Activated naive CD4-positive, alpha-beta T cell treated with anti-CD3 and anti-CD28 coated beads, Interleukin-2, amount 50 U/mL, for 24 hours (primary cell): ENCODE measurements at regions not wholly inside any gene's neighbourhood (a gene's known extent, or its start where the extent isn't known, plus 50 kb on each side); places are given as distances from the start of the nearest gene placed in this dataset.

Experiments used
- H3K27ac Mint-ChIP-seq: one replicate; pipeline ENCODE4 v1.8.0; 2021; ENCODE audit warnings: mild to moderate bottlenecking, mixed read lengths
- H3K27me3 Mint-ChIP-seq: one replicate; pipeline ENCODE4 v1.8.0; 2021; ENCODE audit warnings: mixed read lengths
- H3K36me3 Mint-ChIP-seq: one replicate; pipeline ENCODE4 v1.8.0; 2021; ENCODE audit warnings: mixed read lengths
- H3K4me1 Mint-ChIP-seq: one replicate; pipeline ENCODE4 v1.8.0; 2021; ENCODE audit warnings: mixed read lengths
- H3K4me3 Mint-ChIP-seq: one replicate; pipeline ENCODE4 v1.8.0; 2021; ENCODE audit warnings: mild to moderate bottlenecking, mixed read lengths
- H3K9me3 Mint-ChIP-seq: one replicate; pipeline ENCODE4 v1.8.0; 2021; ENCODE audit warnings: mixed read lengths

GRCh38 chr17:33511670-33512069 is 218.6 kb upstream of the ASIC2 start:
- Mint-ChIP-seq H3K36me3 (no peaks in the 10 kb centered on the region), H3K4me3 (no peak overlapping the region), H3K9me3 (no peaks in the 10 kb centered on the region), H3K27ac (no peak overlapping the region), H3K4me1 (peaks cover 3% of the 10 kb centered on the region), H3K27me3 (peaks cover 2% of the 10 kb centered on the region)

GRCh38 chr17:33512113-33512512 is 219.0 kb upstream of the ASIC2 start:
- Mint-ChIP-seq H3K9me3 (no peaks in the 10 kb centered on the region), H3K27ac (no peak overlapping the region), H3K27me3 (peaks cover 1% of the 10 kb centered on the region), H3K36me3 (no peaks in the 10 kb centered on the region), H3K4me3 (no peak overlapping the region), H3K4me1 (peaks cover 3% of the 10 kb centered on the region)

GRCh38 chr17:33513769-33514168 is 220.7 kb upstream of the ASIC2 start:
- Mint-ChIP-seq H3K4me1 (peaks cover 3% of the 10 kb centered on the region), H3K36me3 (no peaks in the 10 kb centered on the region), H3K4me3 (no peak overlapping the region), H3K9me3 (no peaks in the 10 kb centered on the region), H3K27ac (no peak overlapping the region), H3K27me3 (peaks cover 1% of the 10 kb centered on the region)

GRCh38 chr17:33514369-33514768 is 221.3 kb upstream of the ASIC2 start:
- H3K36me3 Mint-ChIP-seq = no peaks in the 10 kb centered on the region
- no peaks in the 10 kb centered on the region for H3K27me3 Mint-ChIP-seq
- H3K4me1 Mint-ChIP-seq = peaks cover 3% of the 10 kb centered on the region
- no peak overlapping the region for H3K27ac Mint-ChIP-seq
- H3K9me3 Mint-ChIP-seq = no peaks in the 10 kb centered on the region
- no peak overlapping the region for H3K4me3 Mint-ChIP-seq

GRCh38 chr17:33515974-33516373 is 222.9 kb upstream of the ASIC2 start:
- H3K4me1 Mint-ChIP-seq = peaks cover 3% of the 10 kb centered on the region
- no peak overlapping the region for H3K4me3 Mint-ChIP-seq
- H3K36me3 Mint-ChIP-seq = no peaks in the 10 kb centered on the region
- no peaks in the 10 kb centered on the region for H3K27me3 Mint-ChIP-seq
- no peaks in the 10 kb centered on the region for H3K9me3 Mint-ChIP-seq
- H3K27ac Mint-ChIP-seq = no peak overlapping the region

- no peaks in the 10 kb centered on the region for H3K9me3 Mint-ChIP-seq
- H3K27me3 Mint-ChIP-seq = no peaks in the 10 kb centered on the region
- no peak overlapping the region for H3K27ac Mint-ChIP-seq
- no peaks in the 10 kb centered on the region for H3K4me1 Mint-ChIP-seq
- H3K4me3 Mint-ChIP-seq = no peak overlapping the region
- H3K36me3 Mint-ChIP-seq = no peaks in the 10 kb centered on the region
Measured at GRCh38 chr17:33516645-33517044, 223.6 kb upstream of the ASIC2 start.

GRCh38 chr17:33517746-33518145 is 224.7 kb upstream of the ASIC2 start:
- no peaks in the 10 kb centered on the region for H3K36me3 Mint-ChIP-seq
- H3K27ac Mint-ChIP-seq = no peak overlapping the region
- H3K4me1 Mint-ChIP-seq = no peaks in the 10 kb centered on the region
- no peaks in the 10 kb centered on the region for H3K27me3 Mint-ChIP-seq
- H3K9me3 Mint-ChIP-seq = no peaks in the 10 kb centered on the region
- H3K4me3 Mint-ChIP-seq = no peak overlapping the region

- Mint-ChIP-seq H3K27me3 (no peaks in the 10 kb centered on the region), H3K4me3 (no peak overlapping the region), H3K4me1 (no peaks in the 10 kb centered on the region), H3K9me3 (no peaks in the 10 kb centered on the region), H3K27ac (no peak overlapping the region), H3K36me3 (no peaks in the 10 kb centered on the region)
Measured at GRCh38 chr17:33519692-33520091, 226.6 kb upstream of the ASIC2 start.

GRCh38 chr17:33520426-33521330 is 227.6 kb upstream of the ASIC2 start:
- Mint-ChIP-seq H3K36me3 (no peaks in the 10 kb centered on the region), H3K4me1 (no peaks in the 10 kb centered on the region)

GRCh38 chr17:33521784-33522183 is 228.7 kb upstream of the ASIC2 start:
- Mint-ChIP-seq H3K27me3 (no peaks in the 10 kb centered on the region), H3K9me3 (no peaks in the 10 kb centered on the region), H3K4me3 (no peak overlapping the region), H3K4me1 (no peaks in the 10 kb centered on the region), H3K27ac (no peak overlapping the region), H3K36me3 (no peaks in the 10 kb centered on the region)

More at GRCh38 chr17:33520426-33521330, 227.6 kb upstream of the ASIC2 start:
- H3K27me3 Mint-ChIP-seq = no peaks in the 10 kb centered on the region
- no peak overlapping the region for H3K4me3 Mint-ChIP-seq
- no peak overlapping the region for H3K27ac Mint-ChIP-seq
- no peaks in the 10 kb centered on the region for H3K9me3 Mint-ChIP-seq

GRCh38 chr17:33522623-33523022 is 229.5 kb upstream of the ASIC2 start:
- H3K27ac Mint-ChIP-seq = no peak overlapping the region
- peaks cover under 1% of the 10 kb centered on the region for H3K27me3 Mint-ChIP-seq
- H3K9me3 Mint-ChIP-seq = no peaks in the 10 kb centered on the region

GRCh38 chr17:33523577-33523981 is 230.5 kb upstream of the ASIC2 start:
- H3K27me3 Mint-ChIP-seq = peaks cover 2% of the 10 kb centered on the region

More at GRCh38 chr17:33522623-33523022, 229.5 kb upstream of the ASIC2 start:
- Mint-ChIP-seq H3K36me3 (no peaks in the 10 kb centered on the region), H3K4me1 (no peaks in the 10 kb centered on the region), H3K4me3 (no peak overlapping the region)

GRCh38 chr17:33525186-33525585 is 232.1 kb upstream of the ASIC2 start:
- H3K27ac Mint-ChIP-seq = no peak overlapping the region
- no peaks in the 10 kb centered on the region for H3K9me3 Mint-ChIP-seq
- H3K4me3 Mint-ChIP-seq = no peak overlapping the region
- H3K4me1 Mint-ChIP-seq = no peaks in the 10 kb centered on the region
- H3K36me3 Mint-ChIP-seq = no peaks in the 10 kb centered on the region
- peaks cover 2% of the 10 kb centered on the region for H3K27me3 Mint-ChIP-seq

More at GRCh38 chr17:33523577-33523981, 230.5 kb upstream of the ASIC2 start:
- Mint-ChIP-seq H3K4me3 (no peak overlapping the region), H3K9me3 (no peaks in the 10 kb centered on the region), H3K4me1 (no peaks in the 10 kb centered on the region), H3K36me3 (no peaks in the 10 kb centered on the region), H3K27ac (no peak overlapping the region)

- H3K27ac Mint-ChIP-seq = no peak overlapping the region
- peaks cover 2% of the 10 kb centered on the region for H3K27me3 Mint-ChIP-seq
- H3K9me3 Mint-ChIP-seq = no peaks in the 10 kb centered on the region
- no peaks in the 10 kb centered on the region for H3K4me1 Mint-ChIP-seq
- H3K36me3 Mint-ChIP-seq = no peaks in the 10 kb centered on the region
- H3K4me3 Mint-ChIP-seq = no peak overlapping the region
Measured at GRCh38 chr17:33526717-33527116, 233.6 kb upstream of the ASIC2 start.

- Mint-ChIP-seq H3K27me3 (peaks cover 2% of the 10 kb centered on the region), H3K36me3 (no peaks in the 10 kb centered on the region), H3K4me3 (no peak overlapping the region), H3K4me1 (no peaks in the 10 kb centered on the region), H3K27ac (no peak overlapping the region), H3K9me3 (no peaks in the 10 kb centered on the region)
Measured at GRCh38 chr17:33527290-33527689, 234.2 kb upstream of the ASIC2 start.

- Mint-ChIP-seq H3K4me1 (no peaks in the 10 kb centered on the region), H3K9me3 (no peaks in the 10 kb centered on the region), H3K36me3 (no peaks in the 10 kb centered on the region), H3K4me3 (no peak overlapping the region), H3K27ac (peak overlapping the region; percentile 63), H3K27me3 (peaks cover 2% of the 10 kb centered on the region)
Measured at GRCh38 chr17:33528846-33529245, 235.8 kb upstream of the ASIC2 start.
